Urothelium cell line (cell line): ENCODE measurements at regions not wholly inside any gene's neighbourhood (a gene's known extent, or its start where the extent isn't known, plus 50 kb on each side); places are given as distances from the start of the nearest gene placed in this dataset.
"Not testable (repeated sequence)": the region's sequence is repeated elsewhere in the genome, so short reads cannot be mapped to it uniquely, and the experiment has no call there.

ENCODE experiments used
- DNase-seq: peaks from one replicate; pipeline ENCODE4 v3.0.0; 2011; ENCODE audit warnings: low spot score, mixed read lengths
- FAIRE-seq: peaks from 2 replicates; lab custom pipeline; 2011; peaks lifted over from hg19 to GRCh38; lab: Jason Lieb, UNC

GRCh38 chr2:161480123-161480522 lies 64.0 kb downstream of the TBR1 start:
- no peak for DNase-seq
- FAIRE-seq: no peak

GRCh38 chr2:161481619-161482018 lies 65.5 kb downstream of the TBR1 start:
- DNase-seq (no peak), FAIRE-seq (no peak)

GRCh38 chr2:161484061-161484460 lies 68.0 kb downstream of the TBR1 start:
- no peak for FAIRE-seq
- DNase-seq: no peak

- FAIRE-seq: no peak
- no peak for DNase-seq
Measured at GRCh38 chr2:161486111-161486510, 70.0 kb downstream of the TBR1 start.

- FAIRE-seq (no peak), DNase-seq (no peak)
Measured at GRCh38 chr2:161488131-161488699, 72.1 kb downstream of the TBR1 start.

- FAIRE-seq (no peak), DNase-seq (no peak)
Measured at GRCh38 chr2:161488879-161489278, 72.8 kb downstream of the TBR1 start.

- peak; percentile 8 for DNase-seq
- FAIRE-seq: not testable (repeated sequence)
Measured at GRCh38 chr2:161500892-161501610, 85.0 kb downstream of the TBR1 start.

- not testable (repeated sequence) for DNase-seq, FAIRE-seq
Measured at GRCh38 chr2:161502279-161502678, 86.2 kb downstream of the TBR1 start.

GRCh38 chr2:161504628-161505289 lies 88.7 kb downstream of the TBR1 start:
- not testable (repeated sequence) for FAIRE-seq, DNase-seq

GRCh38 chr2:161505466-161505865 lies 89.4 kb downstream of the TBR1 start:
- not testable (repeated sequence) for FAIRE-seq, DNase-seq

- FAIRE-seq, DNase-seq: not testable (repeated sequence)
Measured at GRCh38 chr2:161513295-161514032, 97.4 kb downstream of the TBR1 start.

GRCh38 chr2:161522796-161523195 lies 101.4 kb upstream of the SLC4A10 start:
- FAIRE-seq (no peak), DNase-seq (no peak)

GRCh38 chr2:161533218-161533617 lies 91.0 kb upstream of the SLC4A10 start:
- FAIRE-seq: no peak
- DNase-seq: no peak

GRCh38 chr2:161546635-161547034 lies 77.6 kb upstream of the SLC4A10 start:
- DNase-seq (no peak), FAIRE-seq (no peak)

GRCh38 chr2:161547130-161547529 lies 77.1 kb upstream of the SLC4A10 start:
- no peak for DNase-seq
- no peak for FAIRE-seq

GRCh38 chr2:161552015-161552414 lies 72.2 kb upstream of the SLC4A10 start:
- DNase-seq (no peak), FAIRE-seq (no peak)

GRCh38 chr2:161555826-161556225 lies 68.4 kb upstream of the SLC4A10 start:
- DNase-seq (no peak), FAIRE-seq (no peak)

- no peak for FAIRE-seq
- no peak for DNase-seq
Measured at GRCh38 chr2:161556440-161556839, 67.8 kb upstream of the SLC4A10 start.

GRCh38 chr2:161557538-161557937 lies 66.7 kb upstream of the SLC4A10 start:
- FAIRE-seq: no peak
- DNase-seq: no peak

- FAIRE-seq: no peak
- DNase-seq: no peak
Measured at GRCh38 chr2:161564906-161565305, 59.3 kb upstream of the SLC4A10 start.

- DNase-seq (no peak), FAIRE-seq (no peak)
Measured at GRCh38 chr2:161569401-161569800, 54.8 kb upstream of the SLC4A10 start.
